HL-60/S4 treated with retinoic acid at 250 ng/mL for 4 days and 3 days (cell line): ENCODE measurements at regions not wholly inside any gene's neighbourhood (a gene's known extent, or its start where the extent isn't known, plus 50 kb on each side); places are given as distances from the start of the nearest gene placed in this dataset.

ENCODE experiments used
- in situ Hi-C: fragments of 300-500 bp; cut with MboI; formaldehyde crosslinking; loops from 2 replicates; pipeline ENCODE4 v1.7.0; 2022; ENCODE audit warnings: low sequenced_read_pairs

GRCh38 chr3:194075802-194076460 is 60.0 kb upstream of the HES1 start:
- in situ Hi-C loops = no loop called here

- in situ Hi-C loops = no loop called here
Measured at GRCh38 chr3:194076475-194076874, 59.5 kb upstream of the HES1 start.

- in situ Hi-C loops = no loop called here
Measured at GRCh38 chr3:194077602-194078001, 58.3 kb upstream of the HES1 start.

- in situ Hi-C loops = no loop called here
Measured at GRCh38 chr3:194078045-194078821, 57.7 kb upstream of the HES1 start.

- in situ Hi-C loops = no loop called here
Measured at GRCh38 chr3:194079702-194080172, 56.2 kb upstream of the HES1 start.

- in situ Hi-C loops = no loop called here
Measured at GRCh38 chr3:194080436-194080835, 55.5 kb upstream of the HES1 start.

- in situ Hi-C loops = no loop called here
Measured at GRCh38 chr3:194080913-194081800, 54.8 kb upstream of the HES1 start.

GRCh38 chr3:194081826-194082225 is 54.1 kb upstream of the HES1 start:
- in situ Hi-C loops = no loop called here

- in situ Hi-C loops = no loop called here
Measured at GRCh38 chr3:194082743-194083636, 53.0 kb upstream of the HES1 start.

- in situ Hi-C loops = no loop called here
Measured at GRCh38 chr3:194083637-194084224, 52.2 kb upstream of the HES1 start.

- in situ Hi-C loops = no loop called here
Measured at GRCh38 chr3:194084284-194084683, 51.7 kb upstream of the HES1 start.
